CD4-positive, alpha-beta T cell (primary cell): ENCODE measurements at regions not wholly inside any gene's neighbourhood (a gene's known extent, or its start where the extent isn't known, plus 50 kb on each side); places are given as distances from the start of the nearest gene placed in this dataset.

Experiments
- ATAC-seq: fragments of 200-7000 bp; cut with Tn5 transposase; one replicate; pipeline ENCODE4 v1.10.0; 2022; ENCODE audit warnings: mild to moderate bottlenecking; ENCODE audit not compliant: poor library complexity
- CTCF ChIA-PET: fragments of 350-600 bp; sonication (Branson Sonifier 250); formaldehyde crosslinking; loops from one replicate; lab custom pipeline; 2021; ENCODE audit warnings: antibody characterized with exemption, inconsistent platforms; lab: Charles Lee
- POLR2A ChIA-PET: fragments of 350-600 bp; sonication (Branson Sonifier 250); formaldehyde crosslinking; loops from one replicate; lab custom pipeline; 2021; ENCODE audit warnings: antibody characterized with exemption, inconsistent platforms; lab: Charles Lee
- DNase-seq, 14 experiments: peaks; one replicate each; pipeline ENCODE4 v3.0.0-alpha.2; 2013 to 2020; ENCODE audit warnings: mixed read lengths in 2 of 14
- H3K27ac ChIP-seq, 2 donors: one replicate each; pipeline versions ENCODE4 v1.5.1 to v1.7.0; 2013; ENCODE audit warnings: low read length in 2 of 2, low read depth in 1 of 2, mild to moderate bottlenecking in 1 of 2
- H3K27me3 ChIP-seq, 2 experiments: 1 replicate in 1 of 2; 2 replicates in 1 of 2; pipeline versions ENCODE4 v1.6.1 to v1.7.0; 2013; ENCODE audit warnings: low read length in 2 of 2, control low read depth in 1 of 2, mild to moderate bottlenecking in 1 of 2, moderate library complexity in 1 of 2; ENCODE audit not compliant: insufficient read depth in 2 of 2, control insufficient read depth in 1 of 2
- H3K36me3 ChIP-seq: one replicate; pipeline ENCODE4 v1.6.1; 2013; ENCODE audit warnings: low read length, control low read depth; ENCODE audit not compliant: insufficient read depth
- H3K4me1 ChIP-seq: one replicate; pipeline ENCODE4 v1.6.1; 2013; ENCODE audit warnings: low read length, control low read depth; ENCODE audit not compliant: insufficient read depth
- H3K4me3 ChIP-seq: one replicate; pipeline ENCODE4 v1.5.1; 2013; ENCODE audit warnings: mild to moderate bottlenecking, low read length, moderate library complexity
- H3K9me3 ChIP-seq, 2 experiments: 1 replicate in 1 of 2; 2 replicates in 1 of 2; pipeline versions ENCODE4 v1.6.1 to v1.7.0; 2013; ENCODE audit warnings: low read length in 2 of 2, mild to moderate bottlenecking in 2 of 2, control low read depth in 1 of 2, moderate library complexity in 1 of 2; ENCODE audit not compliant: control insufficient read depth in 1 of 2, insufficient read depth in 1 of 2
- H3K27ac Mint-ChIP-seq: one replicate; pipeline ENCODE4 v1.8.0; 2020; ENCODE audit warnings: mixed read lengths
- H3K27me3 Mint-ChIP-seq: one replicate; pipeline ENCODE4 v1.8.0; 2021; ENCODE audit warnings: mixed read lengths
- H3K36me3 Mint-ChIP-seq: one replicate; pipeline ENCODE4 v1.8.0; 2021; ENCODE audit warnings: low read depth, mixed read lengths
- H3K4me1 Mint-ChIP-seq: one replicate; pipeline ENCODE4 v1.8.0; 2021; ENCODE audit warnings: low read depth, mixed read lengths
- H3K4me3 Mint-ChIP-seq: one replicate; pipeline ENCODE4 v1.8.0; 2020; ENCODE audit warnings: mild to moderate bottlenecking, mixed read lengths
- H3K9me3 Mint-ChIP-seq: one replicate; pipeline ENCODE4 v1.8.0; 2020; ENCODE audit warnings: mixed read lengths
- intact Hi-C, 2 experiments: fragments of 100-400 bp; cut with DNase I in 1 of 2; cut with micrococcal nuclease in 1 of 2; formaldehyde crosslinking; loops; one replicate each; pipeline versions ENCODE4 v1.15.1 to v1.9.0; 2023 to 2025; cut with DNase I, micrococcal nuclease
- TF ChIP-seq, protein P1 (sequence below): fragments of 200-600 bp; IDR thresholded peaks from one replicate; pipeline ENCODE4 v1.8.0; 2022; ENCODE audit warnings: antibody characterized with exemption, mild to moderate bottlenecking

DNA sequence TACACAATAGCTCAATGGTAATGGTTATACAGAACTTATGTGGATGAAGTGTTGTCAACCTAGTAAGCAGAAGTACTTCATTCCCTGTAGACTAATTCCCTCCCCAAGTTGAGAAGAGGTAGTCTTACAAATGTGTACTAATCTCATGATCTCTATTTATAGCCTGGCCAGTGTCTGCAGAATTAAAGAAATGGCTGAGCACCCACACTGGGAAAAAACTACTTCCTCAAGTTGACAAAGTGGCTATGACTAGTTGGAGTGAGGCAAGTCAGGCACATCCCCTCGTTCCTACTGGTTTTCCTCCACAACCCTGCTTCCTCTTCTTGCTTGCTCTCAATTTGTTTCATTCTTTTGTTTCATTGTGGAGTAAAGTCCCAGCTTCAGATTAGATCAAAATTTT is 566.7 kb upstream of the ZNF717 start:
- Mint-ChIP-seq H3K27ac (no peak overlapping the region), H3K4me3 (no peak overlapping the region), H3K36me3 (no peaks in the 10 kb centered on the region), H3K9me3 (peaks cover 5% of the 10 kb centered on the region), H3K4me1 (no peaks in the 10 kb centered on the region), H3K27me3 (no peaks in the 10 kb centered on the region)
- TF ChIP-seq, protein P1, sequence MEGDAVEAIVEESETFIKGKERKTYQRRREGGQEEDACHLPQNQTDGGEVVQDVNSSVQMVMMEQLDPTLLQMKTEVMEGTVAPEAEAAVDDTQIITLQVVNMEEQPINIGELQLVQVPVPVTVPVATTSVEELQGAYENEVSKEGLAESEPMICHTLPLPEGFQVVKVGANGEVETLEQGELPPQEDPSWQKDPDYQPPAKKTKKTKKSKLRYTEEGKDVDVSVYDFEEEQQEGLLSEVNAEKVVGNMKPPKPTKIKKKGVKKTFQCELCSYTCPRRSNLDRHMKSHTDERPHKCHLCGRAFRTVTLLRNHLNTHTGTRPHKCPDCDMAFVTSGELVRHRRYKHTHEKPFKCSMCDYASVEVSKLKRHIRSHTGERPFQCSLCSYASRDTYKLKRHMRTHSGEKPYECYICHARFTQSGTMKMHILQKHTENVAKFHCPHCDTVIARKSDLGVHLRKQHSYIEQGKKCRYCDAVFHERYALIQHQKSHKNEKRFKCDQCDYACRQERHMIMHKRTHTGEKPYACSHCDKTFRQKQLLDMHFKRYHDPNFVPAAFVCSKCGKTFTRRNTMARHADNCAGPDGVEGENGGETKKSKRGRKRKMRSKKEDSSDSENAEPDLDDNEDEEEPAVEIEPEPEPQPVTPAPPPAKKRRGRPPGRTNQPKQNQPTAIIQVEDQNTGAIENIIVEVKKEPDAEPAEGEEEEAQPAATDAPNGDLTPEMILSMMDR: no peak
- Histone ChIP-seq H3K4me3 (no peak overlapping the region), H3K4me1 (no peaks in the 10 kb centered on the region), H3K36me3 (no peaks in the 10 kb centered on the region), H3K27ac (no peak overlapping the region), H3K9me3 (no peaks in the 10 kb centered on the region), H3K27me3 (no peaks in the 10 kb centered on the region)
- CTCF ChIA-PET: no interaction called here
- POLR2A ChIA-PET: no interaction called here
- intact Hi-C loops: no loop called here
- DNase-seq (no peak), ATAC-seq (no peak)

DNA sequence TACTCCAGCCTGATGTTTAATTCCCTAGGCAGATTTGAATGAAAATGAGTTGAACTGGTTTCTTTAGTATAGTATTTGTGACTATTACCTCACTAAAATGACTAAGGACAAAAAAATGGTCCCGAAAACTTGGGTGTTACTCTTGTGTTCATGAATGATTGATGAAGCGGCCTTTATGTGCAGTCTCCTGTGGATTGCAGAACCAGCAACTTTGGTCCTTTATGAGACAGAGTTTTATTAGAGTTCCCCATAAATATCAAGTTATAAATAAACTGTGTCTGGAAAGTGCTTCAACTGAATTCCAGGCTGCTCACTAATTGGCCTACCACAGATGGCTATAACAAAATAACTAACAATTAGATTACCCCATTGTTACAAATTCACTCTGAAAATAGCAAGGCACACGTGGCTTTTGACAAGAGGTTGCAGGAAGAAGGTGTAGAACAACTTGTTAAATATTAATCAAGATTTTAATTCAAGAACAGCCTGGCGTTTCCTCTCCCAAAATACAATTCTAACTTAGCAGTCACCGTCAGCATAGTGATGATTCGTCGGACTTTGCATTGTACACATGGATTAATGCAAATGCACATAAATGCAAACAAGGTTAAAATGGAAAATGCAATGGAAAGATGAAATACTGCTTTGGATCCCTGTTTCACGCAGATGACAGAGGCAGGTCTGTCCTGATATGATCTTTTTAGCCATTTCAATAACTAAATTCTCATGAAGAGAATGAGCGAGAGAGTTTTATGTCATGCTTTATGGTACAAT is 567.3 kb upstream of the ZNF717 start:
- intact Hi-C loops: no loop called here
- Mint-ChIP-seq H3K4me3 (no peak overlapping the region), H3K9me3 (peaks cover 5% of the 10 kb centered on the region), H3K27me3 (no peaks in the 10 kb centered on the region), H3K27ac (no peak overlapping the region), H3K36me3 (no peaks in the 10 kb centered on the region), H3K4me1 (no peaks in the 10 kb centered on the region)
- DNase-seq (no peak), ATAC-seq (no peak)
- no peaks in the 10 kb centered on the region for H3K27me3 ChIP-seq
- H3K4me3 ChIP-seq: no peak overlapping the region
- no peaks in the 10 kb centered on the region for H3K36me3 ChIP-seq
- no peaks in the 10 kb centered on the region for H3K4me1 ChIP-seq
- H3K9me3 ChIP-seq: no peaks in the 10 kb centered on the region
- TF ChIP-seq, protein P1: no peak
- POLR2A ChIA-PET: no interaction called here
- CTCF ChIA-PET: no interaction called here
- no peak overlapping the region for H3K27ac ChIP-seq

DNA sequence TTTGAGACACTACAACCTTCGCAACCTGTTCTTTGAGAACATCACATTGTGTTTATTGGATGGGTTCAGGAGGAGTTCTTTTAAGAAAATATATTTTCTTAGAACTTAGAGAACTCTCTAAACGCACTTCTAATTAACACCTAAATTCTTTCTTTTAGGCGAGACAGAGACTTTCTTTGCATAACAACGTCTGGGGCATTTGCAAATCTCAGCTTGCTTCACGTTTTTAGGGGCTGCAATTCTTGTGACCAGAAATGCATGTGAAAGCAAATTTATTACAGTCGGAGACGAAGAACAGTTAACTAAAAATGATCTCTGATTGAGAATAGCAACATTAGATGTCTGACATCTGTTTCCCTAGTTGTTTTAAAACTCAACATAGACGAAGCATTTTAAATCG is 568.3 kb upstream of the ZNF717 start:
- H3K27ac Mint-ChIP-seq: no peak overlapping the region
- H3K9me3 Mint-ChIP-seq: peaks cover 6% of the 10 kb centered on the region
- ATAC-seq (no peak), DNase-seq (no peak)
- ChIA-PET CTCF (no interaction called here), POLR2A (no interaction called here)
- no peaks in the 10 kb centered on the region for H3K27me3 ChIP-seq
- no peak overlapping the region for H3K4me3 Mint-ChIP-seq
- intact Hi-C loops: no loop called here
- no peaks in the 10 kb centered on the region for H3K9me3 ChIP-seq
- H3K27me3 Mint-ChIP-seq: no peaks in the 10 kb centered on the region
- no peaks in the 10 kb centered on the region for H3K36me3 Mint-ChIP-seq
- H3K4me1 ChIP-seq: no peaks in the 10 kb centered on the region
- no peaks in the 10 kb centered on the region for H3K4me1 Mint-ChIP-seq
- H3K27ac ChIP-seq: no peak overlapping the region
- H3K36me3 ChIP-seq: no peaks in the 10 kb centered on the region
- H3K4me3 ChIP-seq: no peak overlapping the region
- TF ChIP-seq, protein P1: no peak
